B cell (primary cell): ENCODE measurements at regions not wholly inside any gene's neighbourhood (a gene's known extent, or its start where the extent isn't known, plus 50 kb on each side); places are given as distances from the start of the nearest gene placed in this dataset.

Source experiments
- ATAC-seq: fragments of 200-7000 bp; cut with Tn5 transposase; one replicate; pipeline ENCODE4 v1.10.0; 2021; ENCODE audit warnings: low read depth, mild to moderate bottlenecking, moderate number of reproducible peaks, moderate library complexity
- CTCF ChIA-PET: fragments of 350-600 bp; sonication (Branson Sonifier 250); formaldehyde crosslinking; loops from one replicate; lab custom pipeline; 2021; ENCODE audit warnings: antibody characterized with exemption, inconsistent platforms; lab: Charles Lee
- POLR2A ChIA-PET: fragments of 350-600 bp; sonication (Branson Sonifier 250); formaldehyde crosslinking; loops from one replicate; lab custom pipeline; 2021; ENCODE audit warnings: antibody characterized with exemption; lab: Charles Lee
- DNase-seq: peaks from one replicate; pipeline ENCODE4 v3.0.0; 2013
- H2AFZ ChIP-seq: 2 replicates; pipeline ENCODE4 v1.6.1; 2012; ENCODE audit warnings: mild to moderate bottlenecking, low read depth, low read length; ENCODE audit not compliant: insufficient read depth, poor library complexity, severe bottlenecking
- H3K27ac ChIP-seq, 2 donors: 1 replicate in 1 of 2; 2 replicates in 1 of 2; pipeline ENCODE4 v1.5.1; 2012 to 2013; ENCODE audit warnings: low read length in 2 of 2, mild to moderate bottlenecking in 2 of 2, moderate library complexity in 1 of 2
- H3K27me3 ChIP-seq, 4 experiments: fragments of 200-600 bp in 1 of 4; sonication (generic) in 1 of 4; replicated peaks in 1 of 4; 1 replicate in 2 of 4; 2 replicates in 2 of 4; pipeline versions ENCODE4 v1.6.1 to v1.7.0; 2013 to 2016; ENCODE audit warnings: low read length in 3 of 4, mild to moderate bottlenecking in 2 of 4, mixed read lengths in 1 of 4, moderate library complexity in 1 of 4; ENCODE audit not compliant: insufficient read depth in 4 of 4, control insufficient read depth in 3 of 4; ENCODE audit errors: control extremely low read depth in 1 of 4
- H3K36me3 ChIP-seq, 2 experiments: replicated peaks in 1 of 2; 1 replicate in 1 of 2; 2 replicates in 1 of 2; pipeline versions ENCODE4 v1.6.1 to v1.7.1; 2013; ENCODE audit warnings: low read length in 1 of 2; ENCODE audit not compliant: insufficient read depth in 2 of 2, control insufficient read depth in 1 of 2; ENCODE audit errors: control extremely low read depth in 1 of 2, extremely low read depth in 1 of 2
- H3K4me1 ChIP-seq, 2 donors: fragments of 200-600 bp in 1 of 2; sonication (generic) in 1 of 2; 1 replicate in 1 of 2; 2 replicates in 1 of 2; pipeline versions ENCODE4 v1.5.1 to v1.6.1; 2013 to 2017; ENCODE audit warnings: low read length in 2 of 2; ENCODE audit not compliant: control insufficient read depth in 2 of 2, insufficient read depth in 2 of 2
- H3K4me2 ChIP-seq: replicated peaks from 2 replicates; pipeline ENCODE3; 2012; ENCODE audit warnings: mild to moderate bottlenecking, low read depth, low read length; ENCODE audit not compliant: poor library complexity, severe bottlenecking
- H3K4me3 ChIP-seq, 5 experiments: fragments of 200-600 bp in 1 of 5; sonication (generic) in 1 of 5; 1 replicate in 3 of 5; 2 replicates in 2 of 5; pipeline versions ENCODE4 v1.5.1 to v1.7.0; 2011 to 2016; ENCODE audit warnings: low read length in 4 of 5, mild to moderate bottlenecking in 4 of 5, low read depth in 2 of 5, control low read depth in 1 of 5, moderate library complexity in 1 of 5; ENCODE audit not compliant: insufficient read depth in 1 of 5; ENCODE audit errors: control extremely low read depth in 1 of 5, extremely low read depth in 1 of 5
- H3K79me2 ChIP-seq: fragments of 200-600 bp; sonication (generic); one replicate; pipeline ENCODE4 v1.6.0; 2016; ENCODE audit warnings: low read length; ENCODE audit not compliant: control insufficient read depth, insufficient read depth
- H3K9ac ChIP-seq: fragments of 200-600 bp; sonication (generic); 2 replicates; pipeline ENCODE4 v1.6.1; 2017; ENCODE audit warnings: mild to moderate bottlenecking, low read length, moderate library complexity
- H3K9me3 ChIP-seq, 3 donors: one replicate each; pipeline versions ENCODE4 v1.6.1 to v1.7.1; 2013; ENCODE audit warnings: low read length in 2 of 3; ENCODE audit not compliant: control insufficient read depth in 2 of 3, insufficient read depth in 1 of 3; ENCODE audit errors: control extremely low read depth in 1 of 3
- H4K20me1 ChIP-seq: 2 replicates; pipeline ENCODE4 v1.6.0; 2012; ENCODE audit warnings: mild to moderate bottlenecking, low read length; ENCODE audit not compliant: insufficient read depth, control insufficient read depth, poor library complexity, severe bottlenecking
- H3K27ac Mint-ChIP-seq: one replicate; pipeline ENCODE4 v1.8.0; 2021; ENCODE audit warnings: mixed read lengths
- H3K27me3 Mint-ChIP-seq: one replicate; pipeline ENCODE4 v1.8.0; 2021; ENCODE audit warnings: mixed read lengths
- H3K4me1 Mint-ChIP-seq: one replicate; pipeline ENCODE4 v1.8.0; 2021; ENCODE audit warnings: mixed read lengths
- H3K4me3 Mint-ChIP-seq: one replicate; pipeline ENCODE4 v1.8.0; 2021; ENCODE audit warnings: mixed read lengths
- H3K9me3 Mint-ChIP-seq: one replicate; pipeline ENCODE4 v1.8.0; 2022; ENCODE audit warnings: mixed read lengths; ENCODE audit not compliant: insufficient read depth
- CTCF ChIP-seq: fragments of 200-600 bp; IDR thresholded peaks from one replicate; pipeline ENCODE4 v1.8.0; 2022; ENCODE audit warnings: antibody characterized with exemption, mild to moderate bottlenecking
- EZH2 ChIP-seq: IDR thresholded peaks from 2 replicates; pipeline ENCODE4 v1.6.1; 2012; ENCODE audit warnings: borderline replicate concordance, low read depth, mild to moderate bottlenecking, moderate library complexity, low read length; ENCODE audit not compliant: insufficient read depth, poor library complexity, severe bottlenecking
- WGBS: methylation state at CpG from one replicate; pipeline ENCODE4 v1.1.5; 2013; ENCODE audit warnings: missing lambda C conversion rate; ENCODE audit not compliant: insufficient coverage; 5-methylcytosine and 5-hydroxymethylcytosine counted together
- intact Hi-C: fragments of 100-400 bp; cut with micrococcal nuclease; formaldehyde crosslinking; loops from one replicate; pipeline ENCODE4 v1.10.0; 2022

DNA sequence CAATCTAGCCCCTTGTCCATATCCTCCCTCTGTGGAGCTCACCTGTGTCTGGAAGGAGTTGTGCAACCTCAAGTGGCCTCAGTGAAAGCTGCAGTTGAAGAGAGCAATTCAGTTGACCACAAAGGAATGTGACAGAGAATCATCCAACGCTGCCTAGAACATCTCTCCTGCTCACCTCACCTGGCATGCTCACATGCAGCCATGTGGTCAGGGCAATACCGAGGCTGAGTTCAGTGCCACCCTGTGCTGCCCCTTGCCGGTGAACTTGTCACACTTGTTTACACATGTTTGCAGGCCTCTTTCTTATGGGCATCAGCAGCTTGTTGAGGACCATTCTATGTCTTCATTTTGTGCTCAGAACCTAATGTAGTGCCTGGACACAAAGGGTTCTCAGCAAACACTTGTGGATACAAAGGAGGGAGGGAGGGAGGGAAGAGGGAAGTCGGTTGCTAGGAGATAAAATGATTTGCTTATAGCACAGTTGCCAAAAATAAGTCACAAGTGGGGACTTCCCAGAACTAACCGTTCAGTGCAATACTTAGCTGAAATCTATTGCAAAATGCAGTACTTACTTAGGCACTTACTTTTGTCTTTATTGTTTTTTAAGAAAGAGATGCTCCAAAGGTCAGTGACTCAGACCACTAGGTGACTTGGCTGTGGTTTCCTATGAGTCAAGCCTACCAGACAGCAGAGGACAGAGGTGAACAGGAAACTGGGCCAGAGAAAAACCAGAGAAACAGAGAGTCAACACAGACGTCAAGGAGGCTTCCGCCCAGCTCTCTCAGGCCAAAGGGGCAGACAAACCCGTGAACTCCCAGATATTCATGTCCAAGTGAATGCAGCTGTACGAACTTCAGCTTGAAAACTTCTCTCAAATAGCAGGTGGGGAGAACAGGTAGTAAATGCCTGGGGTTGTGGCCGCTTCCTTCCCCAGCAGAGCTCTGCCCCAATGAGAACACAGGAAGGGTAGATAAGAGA lies 227.8 kb upstream of the CTNNB1 start:
- Histone ChIP-seq H4K20me1 (no peaks in the 10 kb centered on the region), H3K9ac (peak overlapping the region; percentile 61), H3K27me3 (no peaks in the 10 kb centered on the region), H3K79me2 (no peaks in the 10 kb centered on the region), H3K4me2 (peak overlapping the region; percentile 73), H3K9me3 (peaks cover 0 to 6% (median 1%) of the 10 kb centered on the region in 3 donors), H3K36me3 (no peaks in the 10 kb centered on the region), H3K4me1 (peaks cover 51 to 56% of the 10 kb centered on the region in 2 donors), H3K27ac (peak overlapping the region; percentile 92 to 99), H2AFZ (peak overlapping the region; percentile 84), H3K4me3 (peak overlapping the region in 4 of 5 experiments; percentile 9 to 41 (median 22))
- H3K4me3 Mint-ChIP-seq = peak overlapping the region; percentile 69
- WGBS = 12% methylated on average over 5 of the region's 10 CpGs
- ChIA-PET POLR2A (interaction anchor here (0.6 to 2.3 kb wide), 4 partner anchors 23 to 348 kb away, joined by 3 to 14 read pairs (median 3); partner anchors contain the start of gene CTNNB1), CTCF (interaction anchor here (0.5 to 5.5 kb wide), 13 partner anchors 10 to 904 kb away, joined by 3 to 48 read pairs (median 3); partner anchors contain the start of gene CTNNB1)
- H3K9me3 Mint-ChIP-seq = peaks cover 7% of the 10 kb centered on the region
- no peaks in the 10 kb centered on the region for H3K27me3 Mint-ChIP-seq
- ATAC-seq = peak; percentile 80
- TF ChIP-seq EZH2 (no peak), CTCF (no peak)
- intact Hi-C loops = loop anchor here (1.0 to 5.0 kb wide), 4 partner anchors 228 to 991 kb away; partner anchors contain the start of genes CTNNB1 and ULK4
- H3K4me1 Mint-ChIP-seq = peaks cover 66% of the 10 kb centered on the region
- DNase-seq = peak; percentile 75
- H3K27ac Mint-ChIP-seq = peak overlapping the region; percentile 88
